ENCODE measurements at regions not wholly inside any gene's neighbourhood (a gene's known extent, or its start where the extent isn't known, plus 50 kb on each side); places are given as distances from the start of the nearest gene placed in this dataset.

DNA sequence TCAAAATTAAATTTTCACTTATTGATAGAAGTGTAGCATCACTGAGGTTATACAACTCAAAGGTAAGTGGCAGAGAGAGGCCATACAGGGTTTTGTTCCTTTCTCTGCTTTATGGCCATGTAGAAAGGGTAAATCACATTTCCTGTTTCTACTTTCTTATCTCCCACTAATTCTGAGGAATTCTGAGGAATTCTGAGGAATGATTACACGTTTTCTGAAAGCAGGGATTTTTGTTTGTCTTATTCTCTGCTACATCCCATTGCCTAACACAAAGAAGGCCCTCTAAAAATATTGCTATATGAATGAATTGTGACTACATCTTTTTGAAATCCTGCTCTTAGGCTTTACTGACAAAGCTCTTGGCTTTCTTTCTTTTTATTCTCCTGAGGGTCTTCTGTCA is 516.9 kb upstream of the ZNF608 start:
- POLR2A ChIA-PET = no interaction called here
- Histone ChIP-seq H3K9me3 (no peaks in the 10 kb centered on the region), H3K4me1 (no peaks in the 10 kb centered on the region), H3K4me2 (no peak overlapping the region), H3K27ac (no peak overlapping the region), H3K4me3 (no peak overlapping the region)
- CTCF ChIA-PET = no interaction called here
- 7% methylated on average over 1 of the region's 1 CpG for WGBS (ENCODE audit: missing lambda C conversion rate)
- no peak for ATAC-seq
- TF ChIP-seq POLR2AphosphoS2 (conservative IDR thresholded peaks at IDR 0.05; ENCODE audit: low read length) = no peak
- no peak for TF ChIP-seq TFCP2L1 (CRISPR knock-in tag; IDR thresholded peaks at IDR 0.05)
- TF ChIP-seq, protein P1, sequence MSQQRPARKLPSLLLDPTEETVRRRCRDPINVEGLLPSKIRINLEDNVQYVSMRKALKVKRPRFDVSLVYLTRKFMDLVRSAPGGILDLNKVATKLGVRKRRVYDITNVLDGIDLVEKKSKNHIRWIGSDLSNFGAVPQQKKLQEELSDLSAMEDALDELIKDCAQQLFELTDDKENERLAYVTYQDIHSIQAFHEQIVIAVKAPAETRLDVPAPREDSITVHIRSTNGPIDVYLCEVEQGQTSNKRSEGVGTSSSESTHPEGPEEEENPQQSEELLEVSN (IDR thresholded peaks at IDR 0.05; ENCODE audit: borderline replicate concordance, low read depth) = no peak
- TF ChIP-seq, protein P2, sequence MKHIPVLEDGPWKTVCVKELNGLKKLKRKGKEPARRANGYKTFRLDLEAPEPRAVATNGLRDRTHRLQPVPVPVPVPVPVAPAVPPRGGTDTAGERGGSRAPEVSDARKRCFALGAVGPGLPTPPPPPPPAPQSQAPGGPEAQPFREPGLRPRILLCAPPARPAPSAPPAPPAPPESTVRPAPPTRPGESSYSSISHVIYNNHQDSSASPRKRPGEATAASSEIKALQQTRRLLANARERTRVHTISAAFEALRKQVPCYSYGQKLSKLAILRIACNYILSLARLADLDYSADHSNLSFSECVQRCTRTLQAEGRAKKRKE (CRISPR knock-in tag; IDR thresholded peaks at IDR 0.05; ENCODE audit: low read depth) = no peak
- TF ChIP-seq, protein P3, sequence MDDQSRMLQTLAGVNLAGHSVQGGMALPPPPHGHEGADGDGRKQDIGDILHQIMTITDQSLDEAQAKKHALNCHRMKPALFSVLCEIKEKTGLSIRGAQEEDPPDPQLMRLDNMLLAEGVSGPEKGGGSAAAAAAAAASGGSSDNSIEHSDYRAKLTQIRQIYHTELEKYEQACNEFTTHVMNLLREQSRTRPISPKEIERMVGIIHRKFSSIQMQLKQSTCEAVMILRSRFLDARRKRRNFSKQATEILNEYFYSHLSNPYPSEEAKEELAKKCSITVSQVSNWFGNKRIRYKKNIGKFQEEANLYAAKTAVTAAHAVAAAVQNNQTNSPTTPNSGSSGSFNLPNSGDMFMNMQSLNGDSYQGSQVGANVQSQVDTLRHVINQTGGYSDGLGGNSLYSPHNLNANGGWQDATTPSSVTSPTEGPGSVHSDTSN (IDR thresholded peaks at IDR 0.05) = no peak
- no peak for TF ChIP-seq NR3C1 (IDR thresholded peaks at IDR 0.05)
- no peak for TF ChIP-seq EP300 (IDR thresholded peaks at IDR 0.05)
- TF ChIP-seq KDM1A (IDR thresholded peaks at IDR 0.05; ENCODE audit: low read depth) = no peak
- TF ChIP-seq, protein P4, sequence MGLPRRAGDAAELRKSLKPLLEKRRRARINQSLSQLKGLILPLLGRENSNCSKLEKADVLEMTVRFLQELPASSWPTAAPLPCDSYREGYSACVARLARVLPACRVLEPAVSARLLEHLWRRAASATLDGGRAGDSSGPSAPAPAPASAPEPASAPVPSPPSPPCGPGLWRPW (IDR thresholded peaks at IDR 0.05) = no peak
- TF ChIP-seq, protein P5, sequence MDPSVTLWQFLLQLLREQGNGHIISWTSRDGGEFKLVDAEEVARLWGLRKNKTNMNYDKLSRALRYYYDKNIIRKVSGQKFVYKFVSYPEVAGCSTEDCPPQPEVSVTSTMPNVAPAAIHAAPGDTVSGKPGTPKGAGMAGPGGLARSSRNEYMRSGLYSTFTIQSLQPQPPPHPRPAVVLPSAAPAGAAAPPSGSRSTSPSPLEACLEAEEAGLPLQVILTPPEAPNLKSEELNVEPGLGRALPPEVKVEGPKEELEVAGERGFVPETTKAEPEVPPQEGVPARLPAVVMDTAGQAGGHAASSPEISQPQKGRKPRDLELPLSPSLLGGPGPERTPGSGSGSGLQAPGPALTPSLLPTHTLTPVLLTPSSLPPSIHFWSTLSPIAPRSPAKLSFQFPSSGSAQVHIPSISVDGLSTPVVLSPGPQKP (IDR thresholded peaks at IDR 0.05; ENCODE audit: low read depth, low read length) = no peak
- FAIRE-seq = no peak
- no peak for DNase-seq (ENCODE audit: low read depth in 1 of 2, low spot score in 1 of 2)

DNA sequence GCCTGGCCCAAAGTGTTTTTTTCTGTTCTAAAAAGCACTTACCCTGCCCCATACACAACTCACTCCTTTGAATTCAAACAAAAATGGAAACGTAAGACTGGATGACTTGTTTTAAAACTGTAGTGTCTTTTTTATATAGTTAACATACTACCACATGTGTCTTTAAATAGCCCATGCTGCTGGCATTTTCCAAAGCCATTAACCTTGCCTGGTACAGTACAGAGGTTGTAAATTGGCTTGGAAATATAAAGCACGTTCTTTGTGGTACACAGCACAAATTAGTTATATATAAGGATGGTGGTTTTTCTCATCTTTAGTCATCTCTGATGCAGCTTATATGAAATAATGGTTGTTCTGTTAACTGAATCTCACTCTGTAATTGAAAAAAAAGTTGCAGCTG is 519.7 kb upstream of the ZNF608 start:
- no peak for FAIRE-seq
- Histone ChIP-seq H3K4me2 (no peak overlapping the region), H3K4me3 (no peak overlapping the region), H3K9me3 (no peaks in the 10 kb centered on the region), H3K4me1 (no peaks in the 10 kb centered on the region), H3K27ac (no peak overlapping the region)
- ChIA-PET POLR2A (no interaction called here), CTCF (no interaction called here)
- DNase-seq (ENCODE audit: low read depth in 1 of 2, low spot score in 1 of 2) = no peak
- no peak for ATAC-seq
- 71% methylated on average over 2 of the region's 2 CpGs for WGBS (ENCODE audit: missing lambda C conversion rate)
- TF ChIP-seq, protein P6, sequence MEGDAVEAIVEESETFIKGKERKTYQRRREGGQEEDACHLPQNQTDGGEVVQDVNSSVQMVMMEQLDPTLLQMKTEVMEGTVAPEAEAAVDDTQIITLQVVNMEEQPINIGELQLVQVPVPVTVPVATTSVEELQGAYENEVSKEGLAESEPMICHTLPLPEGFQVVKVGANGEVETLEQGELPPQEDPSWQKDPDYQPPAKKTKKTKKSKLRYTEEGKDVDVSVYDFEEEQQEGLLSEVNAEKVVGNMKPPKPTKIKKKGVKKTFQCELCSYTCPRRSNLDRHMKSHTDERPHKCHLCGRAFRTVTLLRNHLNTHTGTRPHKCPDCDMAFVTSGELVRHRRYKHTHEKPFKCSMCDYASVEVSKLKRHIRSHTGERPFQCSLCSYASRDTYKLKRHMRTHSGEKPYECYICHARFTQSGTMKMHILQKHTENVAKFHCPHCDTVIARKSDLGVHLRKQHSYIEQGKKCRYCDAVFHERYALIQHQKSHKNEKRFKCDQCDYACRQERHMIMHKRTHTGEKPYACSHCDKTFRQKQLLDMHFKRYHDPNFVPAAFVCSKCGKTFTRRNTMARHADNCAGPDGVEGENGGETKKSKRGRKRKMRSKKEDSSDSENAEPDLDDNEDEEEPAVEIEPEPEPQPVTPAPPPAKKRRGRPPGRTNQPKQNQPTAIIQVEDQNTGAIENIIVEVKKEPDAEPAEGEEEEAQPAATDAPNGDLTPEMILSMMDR (IDR thresholded peaks at IDR 0.05) = no peak
- TF ChIP-seq, protein P7, sequence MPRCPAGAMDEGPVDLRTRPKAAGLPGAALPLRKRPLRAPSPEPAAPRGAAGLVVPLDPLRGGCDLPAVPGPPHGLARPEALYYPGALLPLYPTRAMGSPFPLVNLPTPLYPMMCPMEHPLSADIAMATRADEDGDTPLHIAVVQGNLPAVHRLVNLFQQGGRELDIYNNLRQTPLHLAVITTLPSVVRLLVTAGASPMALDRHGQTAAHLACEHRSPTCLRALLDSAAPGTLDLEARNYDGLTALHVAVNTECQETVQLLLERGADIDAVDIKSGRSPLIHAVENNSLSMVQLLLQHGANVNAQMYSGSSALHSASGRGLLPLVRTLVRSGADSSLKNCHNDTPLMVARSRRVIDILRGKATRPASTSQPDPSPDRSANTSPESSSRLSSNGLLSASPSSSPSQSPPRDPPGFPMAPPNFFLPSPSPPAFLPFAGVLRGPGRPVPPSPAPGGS (IDR thresholded peaks at IDR 0.05) = no peak
- TF ChIP-seq, protein P8, sequence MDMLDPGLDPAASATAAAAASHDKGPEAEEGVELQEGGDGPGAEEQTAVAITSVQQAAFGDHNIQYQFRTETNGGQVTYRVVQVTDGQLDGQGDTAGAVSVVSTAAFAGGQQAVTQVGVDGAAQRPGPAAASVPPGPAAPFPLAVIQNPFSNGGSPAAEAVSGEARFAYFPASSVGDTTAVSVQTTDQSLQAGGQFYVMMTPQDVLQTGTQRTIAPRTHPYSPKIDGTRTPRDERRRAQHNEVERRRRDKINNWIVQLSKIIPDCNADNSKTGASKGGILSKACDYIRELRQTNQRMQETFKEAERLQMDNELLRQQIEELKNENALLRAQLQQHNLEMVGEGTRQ (IDR thresholded peaks at IDR 0.05) = no peak
- TF ChIP-seq EP300 (IDR thresholded peaks at IDR 0.05) = no peak
- no peak for TF ChIP-seq EHMT2 (IDR thresholded peaks at IDR 0.05; ENCODE audit: low read depth)
- TF ChIP-seq MAZ (IDR thresholded peaks at IDR 0.05; ENCODE audit: borderline replicate concordance, low read depth, low read length) = no peak
- TF ChIP-seq RFX5 (IDR thresholded peaks at IDR 0.05) = no peak
- no peak for TF ChIP-seq PHF8 (IDR thresholded peaks at IDR 0.05; ENCODE audit: borderline replicate concordance, low read depth)
